ENCODE measurements at regions not wholly inside any gene's neighbourhood (a gene's known extent, or its start where the extent isn't known, plus 50 kb on each side); places are given as distances from the start of the nearest gene placed in this dataset.

GRCh38 chr12:25839470-25839869 is 119.0 kb upstream of the RASSF8 start:
- TF ChIP-seq CTCF (conservative IDR thresholded peaks at IDR 0.05; ENCODE audit: low read depth, low read length) (no peak), EZH2phosphoT487 (IDR thresholded peaks at IDR 0.05; ENCODE audit: borderline replicate concordance, low read length) (no peak), EZH2 (IDR thresholded peaks at IDR 0.05; ENCODE audit: low read length, unreplicated experiment) (no peak)
